NOMO-1 (cell line): ENCODE measurements at regions not wholly inside any gene's neighbourhood (a gene's known extent, or its start where the extent isn't known, plus 50 kb on each side); places are given as distances from the start of the nearest gene placed in this dataset.
"Not testable (repeated sequence)": the region's sequence is repeated elsewhere in the genome, so short reads cannot be mapped to it uniquely, and the experiment has no call there.

Source experiments
- DNase-seq, 2 experiments: peaks; one replicate each; lab custom pipeline; 2025; ENCODE audit not compliant: unreplicated experiment in 2 of 2; lab: John Stamatoyannopoulos, UW

DNA sequence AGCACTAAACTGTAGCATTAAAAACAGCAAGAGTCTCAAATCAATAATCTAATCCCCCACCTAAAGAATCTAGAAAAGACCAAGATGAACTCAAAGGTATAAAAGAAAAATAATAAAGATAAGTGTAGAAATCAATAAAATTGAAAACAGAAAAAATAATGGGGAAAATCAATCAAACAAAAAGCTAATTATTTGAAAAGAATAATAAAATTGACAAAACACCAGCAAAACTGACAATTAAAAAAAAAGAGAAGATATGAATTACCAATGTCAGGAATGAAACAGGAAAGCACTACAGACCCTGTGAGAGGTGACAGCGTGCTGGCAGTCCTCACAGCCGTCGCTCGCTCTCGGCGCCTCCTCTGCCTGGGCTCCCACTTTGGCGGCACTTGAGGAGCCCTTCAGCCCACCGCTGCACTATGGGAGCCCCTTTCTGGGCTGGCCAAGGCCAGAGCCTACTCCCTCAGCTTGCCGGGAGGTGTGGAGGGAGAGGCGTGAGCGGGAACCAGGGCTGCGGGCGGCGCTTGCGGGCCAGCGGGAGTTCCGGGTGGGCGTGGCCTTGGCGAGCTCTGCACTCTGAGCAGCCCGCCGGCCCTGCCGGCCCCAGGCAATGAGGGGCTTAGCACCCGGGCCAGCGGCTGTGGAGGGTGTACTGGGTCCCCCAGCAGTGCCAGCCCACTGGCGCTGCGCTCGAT, 105.3 kb upstream of the HEY2 start:
- not testable (repeated sequence) for DNase-seq

DNA sequence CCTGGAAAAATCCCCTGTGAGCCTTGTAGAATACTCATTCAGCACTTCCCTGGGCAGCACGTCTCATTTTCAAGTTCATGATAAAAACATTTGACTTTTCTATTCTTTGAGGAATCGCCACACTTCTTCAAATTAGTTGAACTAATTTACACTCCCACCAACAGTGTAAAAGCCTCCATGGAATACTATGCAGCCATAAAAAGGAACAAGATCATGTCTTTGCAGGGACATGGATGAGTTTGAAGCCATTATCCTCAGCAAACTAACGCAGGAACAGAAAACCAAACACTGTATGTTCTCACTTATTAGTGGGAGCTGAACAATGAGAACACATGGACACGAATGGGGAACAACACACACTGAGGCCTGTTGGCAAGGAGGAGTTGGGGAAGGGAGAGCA, 102.0 kb upstream of the HEY2 start:
- DNase-seq: no peak

DNA sequence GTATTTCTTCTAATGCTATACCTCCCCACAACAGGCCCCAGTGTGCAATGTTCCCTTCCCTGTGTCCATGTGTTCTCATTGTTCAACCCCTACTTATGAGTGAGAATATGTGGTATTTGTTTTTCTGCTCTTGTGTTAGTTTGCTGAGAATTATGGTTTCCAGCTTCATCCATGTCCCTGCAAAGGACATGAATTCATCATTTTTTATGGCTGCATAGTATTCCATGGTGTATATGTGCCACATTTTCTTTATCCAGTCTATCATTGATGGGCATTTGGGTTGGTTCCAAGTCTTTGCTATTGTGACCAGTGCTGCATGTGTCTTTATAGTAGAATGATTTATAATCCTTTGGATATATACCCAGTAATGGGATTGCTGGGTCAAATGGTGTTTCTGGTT, 95.7 kb upstream of the HEY2 start:
- not testable (repeated sequence) for DNase-seq

DNA sequence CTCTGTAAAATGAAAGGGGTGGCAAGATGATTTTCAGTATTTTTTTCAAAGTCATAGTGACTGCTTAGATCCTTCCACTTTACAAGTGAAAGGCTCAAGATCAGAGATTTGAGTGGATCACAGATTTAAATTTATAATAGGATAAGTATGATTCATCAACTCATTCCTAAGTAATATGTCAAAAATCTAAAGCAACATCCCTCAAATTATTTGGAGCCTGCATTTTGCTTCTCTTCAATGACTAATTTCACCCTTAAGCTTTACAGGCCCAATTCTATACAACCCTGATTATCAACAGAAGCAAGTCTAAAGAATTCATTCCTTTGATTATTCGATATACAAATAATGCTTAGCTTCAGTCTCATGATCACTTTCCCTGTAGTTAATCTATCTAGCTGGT, 93.9 kb upstream of the HEY2 start:
- DNase-seq: no peak

DNA sequence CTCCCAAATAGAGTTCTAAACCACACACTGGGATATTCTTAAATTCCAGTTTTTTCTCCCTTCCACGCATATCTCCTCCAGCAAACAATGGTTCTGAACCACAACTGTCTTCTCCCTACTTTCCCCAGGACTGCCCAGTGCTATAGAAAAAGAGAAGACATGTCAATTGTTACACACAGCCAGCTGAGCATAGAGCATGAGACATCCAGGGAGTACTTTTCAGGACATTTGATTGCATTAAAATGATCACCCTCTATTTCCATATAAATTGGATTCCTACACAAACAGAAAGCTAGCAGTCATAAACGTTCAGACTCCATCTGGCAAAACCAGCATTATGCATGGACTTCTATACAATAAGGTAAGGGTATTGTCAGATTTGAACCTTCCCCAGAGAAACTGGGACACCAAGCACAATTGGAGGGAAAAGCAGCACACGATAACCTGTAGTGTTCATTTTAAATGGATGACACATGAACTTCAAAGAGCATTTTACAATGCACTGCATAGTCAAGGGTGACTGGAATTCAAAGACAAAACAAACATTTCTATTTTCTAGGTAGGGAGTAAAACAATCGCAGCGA, 93.1 kb upstream of the HEY2 start:
- DNase-seq: no peak

DNA sequence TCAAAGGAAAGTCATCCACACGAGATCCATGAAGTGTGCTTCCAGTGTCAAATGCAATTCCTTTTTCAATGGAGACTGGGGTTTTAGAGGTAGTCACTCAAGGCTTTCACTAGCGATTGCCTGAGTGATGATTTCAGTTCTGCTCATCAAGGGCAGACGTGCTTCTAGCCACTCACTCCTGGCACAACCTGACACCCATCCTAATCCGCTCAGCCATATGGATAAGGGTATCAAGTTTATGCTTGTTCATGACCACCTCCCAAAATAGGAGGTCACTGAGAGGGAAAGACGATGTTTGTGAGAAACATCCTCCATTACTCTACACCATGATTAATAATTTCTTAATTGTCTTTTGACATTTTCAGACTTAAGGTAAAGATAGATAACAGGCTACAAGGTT, 91.3 kb upstream of the HEY2 start:
- DNase-seq: no peak

DNA sequence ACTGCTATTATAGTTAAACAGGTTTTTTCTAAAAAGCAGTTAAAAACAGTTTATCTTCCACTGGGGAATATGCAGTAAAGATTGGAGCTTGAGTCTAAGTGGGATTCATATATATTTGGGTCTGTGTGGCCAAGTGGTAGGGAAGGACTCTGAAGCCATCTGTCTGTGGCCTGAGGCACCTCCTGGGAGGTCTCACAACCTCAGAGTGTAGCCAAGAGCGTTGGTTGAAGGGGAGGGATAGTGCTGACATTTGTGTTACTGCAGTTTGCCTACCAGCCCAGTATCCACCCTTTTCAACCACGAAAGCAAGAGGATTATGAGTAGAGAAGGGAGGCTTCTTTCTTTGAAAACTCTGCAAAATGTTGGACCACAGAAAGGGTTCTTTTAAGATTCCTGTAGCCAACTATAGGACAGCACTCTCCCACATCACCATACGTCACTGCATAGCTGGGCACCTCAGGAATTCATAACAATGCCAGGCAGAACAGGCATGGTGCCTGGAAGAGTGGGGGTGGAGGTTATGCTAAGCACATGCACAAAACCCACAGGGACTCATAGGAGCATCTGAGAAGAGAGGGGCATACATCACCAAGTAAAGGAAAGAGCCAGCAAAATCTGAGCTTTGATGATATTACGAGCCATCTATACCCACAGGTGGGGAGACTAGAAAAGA, 90.5 kb upstream of the HEY2 start:
- no peak for DNase-seq

DNA sequence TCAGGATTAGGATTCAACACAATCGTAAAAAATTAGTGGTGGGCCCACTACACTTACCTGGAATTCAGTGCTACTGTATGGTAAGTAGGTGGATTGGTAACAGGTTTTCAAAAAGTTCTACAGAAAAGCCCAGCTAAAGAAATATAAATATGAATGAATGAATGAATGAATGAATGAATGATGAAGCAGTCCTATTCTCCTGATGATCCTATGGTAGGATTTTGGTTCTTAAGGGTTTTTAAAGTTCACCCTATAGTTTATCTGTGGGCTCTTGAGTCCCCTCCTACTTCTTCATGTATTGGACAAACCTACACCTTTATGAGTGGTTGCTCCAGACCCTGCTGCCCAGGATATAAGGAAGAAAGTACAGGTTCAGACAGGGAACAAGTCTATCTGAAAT, 89.5 kb upstream of the HEY2 start:
- DNase-seq: no peak

DNA sequence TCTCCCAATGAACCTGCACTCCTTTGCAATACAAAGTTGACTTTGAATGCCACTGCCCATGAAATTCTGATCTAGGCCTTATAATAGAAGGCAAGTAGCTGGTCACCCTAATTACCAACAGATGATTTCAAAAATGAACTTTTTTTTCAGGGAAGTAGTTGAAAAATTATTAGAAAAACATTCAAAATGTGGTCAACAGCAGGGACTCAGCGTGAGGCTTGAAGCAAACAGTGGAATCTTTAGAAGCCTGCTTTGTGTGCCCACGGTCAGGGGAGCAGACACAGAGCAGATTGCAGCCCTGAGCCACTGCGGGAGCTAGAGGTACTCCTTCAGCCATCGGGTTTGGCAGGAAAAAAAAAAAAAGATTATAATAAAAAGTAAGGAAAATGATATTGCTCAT, 87.1 kb upstream of the HEY2 start:
- DNase-seq: no peak

DNA sequence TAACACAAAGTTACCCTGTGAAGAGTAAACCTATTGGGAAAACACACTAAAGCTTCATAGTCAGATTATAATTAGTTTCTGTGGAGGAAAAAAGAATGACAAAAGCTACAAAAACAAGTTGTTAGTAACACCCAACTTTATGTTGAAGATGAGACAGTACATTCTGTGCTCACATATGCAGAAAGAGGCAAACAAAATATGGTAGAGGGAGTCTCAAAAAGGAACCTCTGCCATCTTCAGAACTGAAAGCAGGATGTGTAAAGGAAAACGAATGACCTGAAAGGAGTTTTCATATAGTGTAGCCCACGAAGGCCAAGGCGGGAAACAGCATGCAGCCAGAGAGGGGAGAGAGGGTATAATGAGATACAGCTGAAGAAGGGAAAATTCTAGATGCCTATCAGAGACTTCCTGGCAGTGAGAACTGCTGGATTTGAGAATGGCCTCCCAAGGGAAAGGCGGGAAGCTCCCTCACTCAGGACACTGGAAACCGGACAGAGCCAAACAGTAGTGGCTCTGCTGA, 84.1 kb upstream of the HEY2 start:
- no peak for DNase-seq

DNA sequence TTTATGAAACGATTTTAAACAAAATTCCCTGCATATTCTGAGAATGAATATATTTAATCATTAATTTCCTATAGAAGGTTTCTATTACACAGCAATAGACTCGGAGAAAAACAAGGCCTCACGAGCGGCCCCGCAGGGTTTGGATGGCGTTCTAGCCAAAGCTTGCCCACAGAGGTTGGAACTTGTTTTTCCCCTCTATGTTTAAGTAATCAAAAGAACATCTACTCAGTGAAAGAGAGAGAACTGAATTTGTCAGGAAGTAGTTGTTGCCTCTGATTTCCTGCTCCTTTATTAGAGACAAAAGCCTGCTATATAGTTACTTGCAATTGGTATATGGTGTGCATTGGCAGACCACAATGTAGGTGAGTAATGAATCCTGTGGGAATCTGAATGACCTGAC, 82.1 kb upstream of the HEY2 start:
- no peak for DNase-seq

DNA sequence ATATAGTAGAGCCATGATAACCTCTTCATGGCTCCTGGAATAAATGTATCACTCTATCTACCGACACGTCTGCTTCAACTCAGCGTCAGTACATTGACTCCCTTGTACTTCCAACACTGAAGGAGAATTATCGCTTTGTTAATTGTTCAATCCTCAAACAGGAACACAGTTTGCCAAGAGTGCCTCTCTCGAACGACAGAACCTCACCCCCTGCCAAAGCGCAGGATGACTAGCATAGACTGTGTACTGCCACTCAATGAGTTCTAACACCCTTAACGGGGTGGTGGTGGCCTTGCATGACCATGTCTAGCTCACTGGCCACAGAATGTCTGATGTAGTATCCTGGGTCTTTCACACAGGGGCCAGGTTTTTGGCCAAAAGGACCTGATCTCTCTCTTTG, 81.4 kb upstream of the HEY2 start:
- no peak for DNase-seq

DNA sequence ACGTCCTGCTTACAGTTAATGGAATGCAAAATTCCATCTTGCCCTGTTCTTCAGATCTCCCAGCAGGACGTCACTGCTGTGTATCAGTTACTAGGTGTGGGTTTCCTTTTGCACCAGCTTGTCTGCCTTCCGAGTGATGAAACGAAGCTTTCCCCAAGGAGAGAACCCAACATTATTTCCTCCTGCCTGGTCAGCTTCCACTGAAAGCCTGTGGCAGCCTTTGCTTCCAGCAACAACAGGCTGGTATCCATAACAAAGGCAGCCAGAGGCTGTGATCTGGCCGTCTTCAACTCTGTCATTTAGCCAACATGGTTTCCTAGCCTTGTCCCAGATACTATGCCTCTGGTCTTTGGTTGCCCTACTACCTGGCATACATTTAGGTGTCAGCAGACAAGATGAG, 78.9 kb upstream of the HEY2 start:
- DNase-seq: no peak

DNA sequence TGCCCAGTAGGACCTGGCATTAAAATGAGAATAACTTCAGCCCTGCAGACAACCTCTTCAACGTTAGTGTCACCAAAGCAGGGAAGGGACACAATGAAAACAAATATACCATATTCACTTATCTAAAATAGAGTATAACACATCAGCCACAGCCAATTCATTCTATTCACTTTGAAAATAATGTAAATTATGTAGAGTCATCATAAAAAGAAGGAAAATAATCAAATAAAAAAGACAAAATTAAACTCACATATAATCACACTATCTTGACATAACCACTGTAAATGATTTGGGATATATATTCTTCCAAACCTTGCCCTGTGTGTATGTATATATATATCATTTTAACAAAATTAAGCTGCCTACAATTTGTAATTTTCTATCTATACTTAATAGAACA, 78.1 kb upstream of the HEY2 start:
- no peak for DNase-seq

DNA sequence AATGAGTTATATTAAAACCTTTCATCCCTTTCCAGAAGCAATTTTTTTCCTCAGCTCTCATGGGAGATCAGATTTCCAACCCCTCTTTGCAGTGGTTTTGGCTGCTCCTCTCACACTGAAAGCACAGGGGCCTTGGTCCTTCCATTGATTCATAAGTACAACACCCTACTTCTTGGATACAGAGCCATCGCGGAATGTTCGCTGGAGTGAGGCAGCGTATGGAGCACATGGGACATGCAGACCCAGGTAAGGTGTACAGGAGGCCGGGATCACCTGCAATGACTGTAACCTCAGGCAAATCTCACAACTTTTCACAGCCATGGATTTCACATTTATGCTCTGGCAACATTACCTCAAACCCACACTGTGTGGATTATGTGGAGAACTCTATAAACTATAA, 75.2 kb upstream of the HEY2 start:
- no peak for DNase-seq

DNA sequence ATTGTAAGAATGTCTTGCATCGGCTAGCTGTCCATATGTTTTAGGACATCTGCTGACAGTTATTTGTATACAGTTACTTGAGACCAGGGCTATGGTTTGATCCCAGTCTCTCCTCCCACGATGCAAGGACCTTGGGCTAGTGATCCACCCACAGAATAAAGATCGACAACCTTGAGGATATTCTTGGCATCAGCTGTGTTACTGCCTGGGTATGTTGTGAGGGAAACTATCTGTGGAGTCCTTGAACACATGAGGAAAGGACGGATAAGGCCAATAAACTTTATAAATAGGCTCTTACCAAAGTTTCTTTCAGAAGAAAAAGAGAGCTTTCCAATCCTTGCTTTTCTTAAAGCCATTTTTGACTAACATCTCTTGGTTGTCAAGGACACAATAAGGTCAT, 70.8 kb upstream of the HEY2 start:
- no peak for DNase-seq

DNA sequence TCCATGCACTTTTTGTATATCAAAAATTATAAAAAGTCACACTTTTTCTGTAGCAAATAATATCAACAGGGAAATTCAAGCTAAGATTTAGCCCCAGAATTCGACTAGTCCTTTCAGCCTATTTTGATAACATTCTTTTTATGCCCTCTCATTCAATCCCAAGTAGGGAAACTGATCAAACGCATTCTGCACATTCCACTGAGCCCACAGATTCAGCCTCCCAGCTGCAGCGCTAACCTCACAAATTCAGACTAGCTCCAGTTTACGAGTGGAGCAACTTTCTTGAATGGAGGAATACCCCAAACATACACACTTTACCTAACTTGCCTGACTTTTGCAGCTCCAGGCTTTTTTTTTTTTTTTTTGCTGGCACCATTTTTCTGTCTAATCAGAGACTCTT, 70.3 kb upstream of the HEY2 start:
- DNase-seq: no peak

DNA sequence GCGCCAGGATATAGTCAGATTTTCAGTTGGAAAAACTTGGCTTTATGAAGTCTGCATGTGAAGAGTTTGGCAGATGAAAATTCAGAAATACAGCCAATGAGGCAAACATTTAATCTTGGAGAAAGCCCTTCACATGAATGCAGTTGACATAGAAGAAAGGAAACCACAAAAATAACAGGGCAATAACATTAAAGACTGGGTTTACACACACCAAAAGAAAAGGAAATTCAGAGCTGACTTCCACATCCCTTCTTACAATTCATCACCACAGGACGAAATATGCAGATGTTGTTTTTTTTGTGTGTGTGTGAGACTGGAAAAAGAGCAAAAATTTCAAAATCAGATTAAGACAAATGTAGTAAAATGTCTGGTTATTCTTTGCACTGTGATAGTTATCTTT, 69.8 kb upstream of the HEY2 start:
- no peak for DNase-seq

DNA sequence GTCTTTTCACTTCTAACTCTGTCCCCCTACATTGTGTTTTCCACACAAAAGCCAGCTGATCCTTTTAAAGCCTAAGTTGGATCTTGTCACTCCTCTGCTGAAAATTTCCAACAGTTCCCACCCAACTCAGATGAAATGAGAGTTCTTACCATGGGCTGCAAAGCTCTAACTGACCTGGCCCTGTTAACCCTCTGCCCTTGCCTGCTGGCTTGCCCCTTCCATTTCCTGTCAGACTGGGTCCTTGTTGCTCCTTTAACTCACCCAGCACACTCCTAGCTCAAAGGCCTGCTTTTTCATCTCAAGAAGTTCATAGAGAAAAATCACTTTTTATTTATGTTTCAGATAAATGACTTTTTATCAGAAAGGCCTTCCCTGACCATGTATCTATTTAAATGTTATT, 66.5 kb upstream of the HEY2 start:
- DNase-seq: no peak

DNA sequence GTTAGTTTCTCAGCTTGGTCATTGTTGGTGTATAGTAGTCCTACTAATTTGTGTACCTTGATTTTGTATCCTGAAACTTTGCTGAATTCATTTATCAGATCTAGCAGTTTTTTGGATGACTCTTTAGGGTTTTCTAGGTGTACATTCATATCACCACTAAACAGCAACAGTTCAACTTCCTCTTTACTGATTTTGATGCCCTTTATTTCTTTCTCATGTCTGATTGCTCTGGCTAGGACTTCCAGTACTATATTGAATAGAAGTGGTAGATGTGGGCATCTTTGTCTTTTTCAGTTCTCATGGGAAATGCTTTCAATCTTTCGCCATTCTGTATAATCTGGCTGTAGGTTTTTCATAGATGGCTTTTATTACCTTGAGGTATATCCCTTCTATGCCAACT, 61.3 kb upstream of the HEY2 start:
- DNase-seq: no peak

DNA sequence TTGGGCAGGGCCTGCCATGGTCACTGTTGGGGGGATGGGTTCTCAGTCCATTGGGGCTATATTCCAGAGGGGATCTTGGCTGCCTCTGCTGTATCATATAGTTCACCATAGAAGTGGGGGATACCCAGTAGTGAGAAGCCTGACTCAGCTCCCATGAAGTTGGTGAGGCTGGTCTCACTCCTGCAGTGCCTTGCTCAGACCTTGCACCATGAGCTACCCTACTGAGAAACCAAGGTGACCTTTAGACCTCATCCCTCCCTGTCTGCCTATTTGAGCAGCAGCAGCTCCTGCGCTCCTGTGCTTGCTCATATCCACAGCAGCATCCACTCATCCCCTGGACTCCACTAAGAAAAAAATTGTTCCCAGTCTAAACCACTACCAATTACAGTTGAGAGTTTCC, 56.0 kb upstream of the HEY2 start:
- DNase-seq: no peak

DNA sequence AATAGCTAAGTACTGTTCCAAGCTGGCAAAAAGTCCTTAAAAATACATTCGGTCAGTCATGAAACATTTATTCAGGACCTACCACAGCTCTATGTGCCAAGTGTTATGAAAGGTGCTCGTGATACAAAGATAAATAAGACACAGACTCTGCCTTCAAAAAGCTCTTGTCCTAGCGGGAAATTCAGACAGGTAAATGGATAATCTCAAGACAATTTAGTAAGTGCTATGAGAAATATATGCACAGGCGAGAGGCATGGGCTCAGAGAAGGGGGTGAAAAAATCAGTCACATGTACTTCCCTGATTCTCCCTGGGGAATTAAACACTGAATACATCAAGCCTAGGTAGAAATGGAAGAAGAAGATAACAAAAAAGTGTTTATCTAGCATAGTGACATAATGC, 49.8 kb upstream of the HEY2 start:
- no peak for DNase-seq
